Type B pancreatic cell (in vitro differentiated cells): ENCODE measurements at regions not wholly inside any gene's neighbourhood (a gene's known extent, or its start where the extent isn't known, plus 50 kb on each side); places are given as distances from the start of the nearest gene placed in this dataset.
"Not testable (repeated sequence)": the region's sequence is repeated elsewhere in the genome, so short reads cannot be mapped to it uniquely, and the experiment has no call there.

Source experiments
- DNase-seq: peaks from one replicate; pipeline ENCODE4 v3.0.0; 2021; ENCODE audit warnings: mixed read lengths; ENCODE audit not compliant: unreplicated experiment; ENCODE audit errors: extremely low spot score
- H3K27ac Mint-ChIP-seq: 2 replicates; pipeline ENCODE4 v1.8.0; 2021; ENCODE audit warnings: mild to moderate bottlenecking, mixed read lengths
- H3K27me3 Mint-ChIP-seq: 2 replicates; pipeline ENCODE4 v1.8.0; 2021; ENCODE audit warnings: mixed read lengths
- H3K36me3 Mint-ChIP-seq: 2 replicates; pipeline ENCODE4 v1.8.0; 2021; ENCODE audit warnings: mixed read lengths
- H3K4me1 Mint-ChIP-seq: one replicate; pipeline ENCODE4 v1.8.0; 2021; ENCODE audit warnings: mixed read lengths; ENCODE audit not compliant: unreplicated experiment
- H3K4me3 Mint-ChIP-seq: 2 replicates; pipeline ENCODE4 v1.8.0; 2021; ENCODE audit warnings: mild to moderate bottlenecking, mixed read lengths
- H3K9me3 Mint-ChIP-seq: 2 replicates; pipeline ENCODE4 v1.8.0; 2021; ENCODE audit warnings: mixed read lengths
- CTCF ChIP-seq: fragments of 200-600 bp; sonication (generic); conservative IDR thresholded peaks from 2 replicates; pipeline ENCODE4 v1.5.0; 2021; ENCODE audit warnings: antibody characterized with exemption, mild to moderate bottlenecking

- no peak overlapping the region for H3K27ac Mint-ChIP-seq
- H3K4me3 Mint-ChIP-seq, result no peak overlapping the region
- peaks cover 5% of the 10 kb centered on the region for H3K9me3 Mint-ChIP-seq
- H3K4me1 Mint-ChIP-seq, result peaks cover 7% of the 10 kb centered on the region
- DNase-seq, result no peak
- H3K27me3 Mint-ChIP-seq, result no peaks in the 10 kb centered on the region
- TF ChIP-seq CTCF, result no peak
- peaks cover 4% of the 10 kb centered on the region for H3K36me3 Mint-ChIP-seq
These were observed 188.6 kb upstream of the TBL1XR1 start for GRCh38 chr3:177385831-177386301.

- no peak for DNase-seq
- peaks cover 2% of the 10 kb centered on the region for H3K36me3 Mint-ChIP-seq
- H3K27me3 Mint-ChIP-seq, result no peaks in the 10 kb centered on the region
- H3K9me3 Mint-ChIP-seq, result peaks cover 3% of the 10 kb centered on the region
- TF ChIP-seq CTCF, result no peak
- H3K4me3 Mint-ChIP-seq, result no peak overlapping the region
- peaks cover 7% of the 10 kb centered on the region for H3K4me1 Mint-ChIP-seq
- H3K27ac Mint-ChIP-seq, result no peak overlapping the region
These were observed 190.9 kb upstream of the TBL1XR1 start for GRCh38 chr3:177388209-177388608.

- peak overlapping the region; percentile 79 for H3K4me3 Mint-ChIP-seq
- H3K36me3 Mint-ChIP-seq, H3K9me3 Mint-ChIP-seq, H3K27me3 Mint-ChIP-seq, H3K4me1 Mint-ChIP-seq, DNase-seq: not testable (repeated sequence)
- peak overlapping the region; percentile 13 for H3K27ac Mint-ChIP-seq
These were observed 197.1 kb upstream of the TBL1XR1 start for GRCh38 chr3:177394231-177395024.

GRCh38 chr3:177396733-177397132, 199.5 kb upstream of the TBL1XR1 start:
- Mint-ChIP-seq H3K36me3 (peaks cover 3% of the 10 kb centered on the region), H3K4me1 (peaks cover 9% of the 10 kb centered on the region), H3K9me3 (peaks cover 14% of the 10 kb centered on the region), H3K27ac (no peak overlapping the region), H3K27me3 (no peaks in the 10 kb centered on the region), H3K4me3 (peak overlapping the region; percentile 20)
- no peak for TF ChIP-seq CTCF
- DNase-seq, result no peak

GRCh38 chr3:177401375-177401774, 204.1 kb upstream of the TBL1XR1 start:
- no peak overlapping the region for H3K27ac Mint-ChIP-seq
- H3K36me3 Mint-ChIP-seq, result peaks cover 3% of the 10 kb centered on the region
- H3K27me3 Mint-ChIP-seq, result no peaks in the 10 kb centered on the region
- no peak for TF ChIP-seq CTCF
- peaks cover 20% of the 10 kb centered on the region for H3K4me1 Mint-ChIP-seq
- H3K9me3 Mint-ChIP-seq, result peaks cover 17% of the 10 kb centered on the region
- no peak for DNase-seq
- H3K4me3 Mint-ChIP-seq, result peak overlapping the region; percentile 35

GRCh38 chr3:177402533-177402932, 205.3 kb upstream of the TBL1XR1 start:
- Mint-ChIP-seq H3K9me3 (peaks cover 17% of the 10 kb centered on the region), H3K27me3 (no peaks in the 10 kb centered on the region), H3K36me3 (peaks cover 3% of the 10 kb centered on the region), H3K4me1 (peaks cover 16% of the 10 kb centered on the region), H3K4me3 (no peak overlapping the region), H3K27ac (no peak overlapping the region)
- no peak for TF ChIP-seq CTCF
- no peak for DNase-seq
